H9 (cell line): ENCODE measurements at regions not wholly inside any gene's neighbourhood (a gene's known extent, or its start where the extent isn't known, plus 50 kb on each side); places are given as distances from the start of the nearest gene placed in this dataset.

ENCODE experiments used
- DNase-seq: peaks from one replicate; pipeline ENCODE4 v3.0.0-alpha.2; 2017
- H2AFZ ChIP-seq: one replicate; pipeline ENCODE4 v1.6.1; 2013; ENCODE audit warnings: mild to moderate bottlenecking, low read length, control low read depth, moderate library complexity
- H2AK5ac ChIP-seq: 2 replicates; pipeline ENCODE4 v1.6.1; 2013; ENCODE audit warnings: low read length, control low read depth, mixed read lengths; ENCODE audit not compliant: insufficient read length
- H2BK120ac ChIP-seq: one replicate; pipeline ENCODE4 v1.6.1; 2013; ENCODE audit warnings: low read depth, mild to moderate bottlenecking, low read length, control low read depth, inconsistent platforms; ENCODE audit not compliant: poor library complexity, severe bottlenecking
- H2BK12ac ChIP-seq: 2 replicates; pipeline ENCODE4 v1.6.1; 2013; ENCODE audit warnings: low read length, control low read depth, mixed read lengths, low read depth; ENCODE audit not compliant: insufficient read length
- H2BK15ac ChIP-seq: 2 replicates; pipeline ENCODE4 v1.6.1; 2013; ENCODE audit warnings: low read depth, low read length, control low read depth
- H2BK20ac ChIP-seq: one replicate; pipeline ENCODE4 v1.6.1; 2013; ENCODE audit warnings: low read depth, mild to moderate bottlenecking, low read length, control low read depth, inconsistent platforms; ENCODE audit not compliant: poor library complexity, severe bottlenecking
- H2BK5ac ChIP-seq: 2 replicates; pipeline ENCODE4 v1.6.1; 2013; ENCODE audit warnings: low read length, control low read depth, mixed read lengths; ENCODE audit not compliant: insufficient read length
- H3K14ac ChIP-seq: 2 replicates; pipeline ENCODE4 v1.6.1; 2013; ENCODE audit warnings: low read length, control low read depth; ENCODE audit not compliant: insufficient read depth
- H3K18ac ChIP-seq: 2 replicates; pipeline ENCODE4 v1.6.1; 2013; ENCODE audit warnings: low read depth, mild to moderate bottlenecking, mixed read lengths, low read length, control low read depth; ENCODE audit not compliant: insufficient read length
- H3K23ac ChIP-seq: 2 replicates; pipeline ENCODE4 v1.6.1; 2013; ENCODE audit warnings: low read length, control low read depth, mixed read lengths, low read depth; ENCODE audit not compliant: insufficient read length
- H3K23me2 ChIP-seq: 2 replicates; pipeline ENCODE4 v1.6.1; 2013; ENCODE audit warnings: low read depth, mild to moderate bottlenecking, mixed read lengths, low read length, control low read depth; ENCODE audit not compliant: insufficient read length, poor library complexity, severe bottlenecking
- H3K27ac ChIP-seq: 2 replicates; pipeline ENCODE4 v1.5.1; 2013; ENCODE audit warnings: low read length, control low read depth, mixed read lengths, low read depth; ENCODE audit not compliant: insufficient read length
- H3K27me3 ChIP-seq: 2 replicates; pipeline ENCODE4 v1.6.1; 2013; ENCODE audit warnings: low read length, control low read depth, inconsistent platforms; ENCODE audit not compliant: insufficient read depth
- H3K4ac ChIP-seq: 2 replicates; pipeline ENCODE4 v1.6.1; 2013; ENCODE audit warnings: low read depth, mild to moderate bottlenecking, control low read depth, inconsistent platforms, low read length, moderate library complexity
- H3K4me1 ChIP-seq: 2 replicates; pipeline ENCODE4 v1.6.1; 2013; ENCODE audit warnings: low read length, control low read depth, inconsistent platforms; ENCODE audit not compliant: insufficient read depth
- H3K4me2 ChIP-seq: 2 replicates; pipeline ENCODE4 v1.6.1; 2013; ENCODE audit warnings: low read length, control low read depth, mixed read lengths; ENCODE audit not compliant: insufficient read length, insufficient read depth
- H3K56ac ChIP-seq: 2 replicates; pipeline ENCODE4 v1.6.1; 2013; ENCODE audit warnings: low read depth, mild to moderate bottlenecking, mixed read lengths, low read length, control low read depth; ENCODE audit not compliant: insufficient read length
- H3K79me1 ChIP-seq: 2 replicates; pipeline ENCODE4 v1.6.1; 2013; ENCODE audit warnings: low read depth, mild to moderate bottlenecking, moderate library complexity, low read length, control low read depth, inconsistent platforms; ENCODE audit not compliant: insufficient read depth, poor library complexity, severe bottlenecking
- H3K79me2 ChIP-seq: 2 replicates; pipeline ENCODE4 v1.6.1; 2013; ENCODE audit warnings: low read length, control low read depth, inconsistent platforms; ENCODE audit not compliant: insufficient read depth
- H3K9ac ChIP-seq: 2 replicates; pipeline ENCODE4 v1.6.1; 2013; ENCODE audit warnings: low read length, control low read depth, mixed read lengths; ENCODE audit not compliant: insufficient read length; ENCODE audit errors: extremely low read depth
- H3K9me3 ChIP-seq: one replicate; pipeline ENCODE4 v1.6.1; 2013; ENCODE audit warnings: low read depth, low read length, inconsistent platforms; ENCODE audit not compliant: control insufficient read depth
- H3T11ph ChIP-seq: one replicate; pipeline ENCODE4 v1.6.1; 2013; ENCODE audit warnings: mild to moderate bottlenecking, low read length, control low read depth, inconsistent platforms
- H4K20me1 ChIP-seq: one replicate; pipeline ENCODE4 v1.6.1; 2013; ENCODE audit not compliant: control insufficient read depth, insufficient read length, insufficient read depth
- H4K5ac ChIP-seq: 2 replicates; pipeline ENCODE4 v1.6.1; 2013; ENCODE audit warnings: low read depth, mild to moderate bottlenecking, mixed read lengths, low read length, control low read depth; ENCODE audit not compliant: insufficient read length
- H4K8ac ChIP-seq: replicated peaks from 2 replicates; pipeline ENCODE4 v1.6.1; 2013; ENCODE audit warnings: low read length, control low read depth, mixed read lengths, low read depth; ENCODE audit not compliant: insufficient read length
- H4K91ac ChIP-seq: 2 replicates; pipeline ENCODE4 v1.6.1; 2013; ENCODE audit warnings: low read depth, mild to moderate bottlenecking, moderate library complexity, mixed read lengths, low read length, control low read depth; ENCODE audit not compliant: insufficient read length
- H3K27ac Mint-ChIP-seq, 3 experiments: 2 replicates in 2 of 3; 3 replicates in 1 of 3; pipeline ENCODE4 v1.8.0; 2020 to 2021; ENCODE audit warnings: mixed read lengths in 3 of 3, mild to moderate bottlenecking in 1 of 3, moderate library complexity in 1 of 3
- H3K27me3 Mint-ChIP-seq: 2 replicates; pipeline ENCODE4 v1.8.0; 2021; ENCODE audit warnings: low read depth, mild to moderate bottlenecking, moderate library complexity, mixed read lengths
- H3K36me3 Mint-ChIP-seq, 3 experiments: 2 replicates in 2 of 3; 3 replicates in 1 of 3; pipeline ENCODE4 v1.8.0; 2020 to 2021; ENCODE audit warnings: low read depth in 3 of 3, mixed read lengths in 3 of 3; ENCODE audit not compliant: insufficient read depth in 1 of 3
- H3K4me1 Mint-ChIP-seq, 2 experiments: 2 replicates each; pipeline ENCODE4 v1.8.0; 2020; ENCODE audit warnings: mixed read lengths in 2 of 2
- H3K4me3 Mint-ChIP-seq, 2 experiments: 2 replicates in 1 of 2; 3 replicates in 1 of 2; pipeline ENCODE4 v1.8.0; 2020 to 2021; ENCODE audit warnings: mild to moderate bottlenecking in 2 of 2, mixed read lengths in 2 of 2, moderate library complexity in 1 of 2
- H3K9me3 Mint-ChIP-seq, 2 experiments: 2 replicates in 1 of 2; 3 replicates in 1 of 2; pipeline ENCODE4 v1.8.0; 2020; ENCODE audit warnings: mild to moderate bottlenecking in 2 of 2, mixed read lengths in 2 of 2, moderate library complexity in 1 of 2
- WGBS: extraction: QIAGEN DNeasy Blood & Tissue Kit; methylation state at CpG from one replicate; pipeline ENCODE4 v1.1.7; 2013; ENCODE audit warnings: missing lambda C conversion rate, low lambda C conversion rate, mixed read lengths; ENCODE audit not compliant: insufficient read length; ENCODE audit errors: extremely low coverage; 5-methylcytosine and 5-hydroxymethylcytosine counted together
- TF ChIP-seq, protein P1 (sequence below): fragments of 200-600 bp; sonication (generic); conservative IDR thresholded peaks from 3 replicates; pipeline ENCODE4 v1.8.0; 2021; ENCODE audit warnings: antibody characterized with exemption, mild to moderate bottlenecking

GRCh38 chr9:26339796-26340195 lies 552.8 kb downstream of the CAAP1 start:
- no peaks in the 10 kb centered on the region for H3K27me3 Mint-ChIP-seq

More at GRCh38 chr9:26339796-26340195, 552.8 kb downstream of the CAAP1 start:
- Histone ChIP-seq H3K27ac (no peak overlapping the region), H3K23me2 (no peaks in the 10 kb centered on the region), H3K56ac (no peak overlapping the region), H4K5ac (no peak overlapping the region), H2BK20ac (no peak overlapping the region), H2BK15ac (no peak overlapping the region), H4K8ac (no peak overlapping the region), H3K4me2 (no peak overlapping the region), H2AK5ac (no peak overlapping the region), H3K9ac (no peak overlapping the region), H2BK12ac (no peak overlapping the region), H3K79me2 (no peaks in the 10 kb centered on the region), H4K91ac (no peak overlapping the region), H3K4ac (no peak overlapping the region), H2BK120ac (no peak overlapping the region), H3K23ac (no peak overlapping the region), H2AFZ (no peak overlapping the region), H2BK5ac (no peak overlapping the region), H3K18ac (no peak overlapping the region), H3K4me1 (no peaks in the 10 kb centered on the region), H3K79me1 (no peaks in the 10 kb centered on the region), H3K14ac (no peak overlapping the region), H3K9me3 (no peaks in the 10 kb centered on the region), H3K27me3 (no peaks in the 10 kb centered on the region), H4K20me1 (no peaks in the 10 kb centered on the region), H3T11ph (no peak overlapping the region)
- H3K27ac Mint-ChIP-seq, result no peak overlapping the region
- peaks cover 13% of the 10 kb centered on the region in 2 experiments for H3K9me3 Mint-ChIP-seq
- TF ChIP-seq, protein P1, sequence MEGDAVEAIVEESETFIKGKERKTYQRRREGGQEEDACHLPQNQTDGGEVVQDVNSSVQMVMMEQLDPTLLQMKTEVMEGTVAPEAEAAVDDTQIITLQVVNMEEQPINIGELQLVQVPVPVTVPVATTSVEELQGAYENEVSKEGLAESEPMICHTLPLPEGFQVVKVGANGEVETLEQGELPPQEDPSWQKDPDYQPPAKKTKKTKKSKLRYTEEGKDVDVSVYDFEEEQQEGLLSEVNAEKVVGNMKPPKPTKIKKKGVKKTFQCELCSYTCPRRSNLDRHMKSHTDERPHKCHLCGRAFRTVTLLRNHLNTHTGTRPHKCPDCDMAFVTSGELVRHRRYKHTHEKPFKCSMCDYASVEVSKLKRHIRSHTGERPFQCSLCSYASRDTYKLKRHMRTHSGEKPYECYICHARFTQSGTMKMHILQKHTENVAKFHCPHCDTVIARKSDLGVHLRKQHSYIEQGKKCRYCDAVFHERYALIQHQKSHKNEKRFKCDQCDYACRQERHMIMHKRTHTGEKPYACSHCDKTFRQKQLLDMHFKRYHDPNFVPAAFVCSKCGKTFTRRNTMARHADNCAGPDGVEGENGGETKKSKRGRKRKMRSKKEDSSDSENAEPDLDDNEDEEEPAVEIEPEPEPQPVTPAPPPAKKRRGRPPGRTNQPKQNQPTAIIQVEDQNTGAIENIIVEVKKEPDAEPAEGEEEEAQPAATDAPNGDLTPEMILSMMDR, result no peak
- WGBS, result no CpG with 5 or more reads among the region's 5 CpGs
- no peaks in the 10 kb centered on the region; a peak in 1 of 4 replicates for H3K4me1 Mint-ChIP-seq
- DNase-seq, result no peak
- no peak overlapping the region for H3K4me3 Mint-ChIP-seq
- H3K36me3 Mint-ChIP-seq, result peaks cover 4 to 14% (median 5%) of the 10 kb centered on the region in 3 experiments; a peak in 5 of 7 replicates
